ENCODE measurements at regions not wholly inside any gene's neighbourhood (a gene's known extent, or its start where the extent isn't known, plus 50 kb on each side); places are given as distances from the start of the nearest gene placed in this dataset.

DNA sequence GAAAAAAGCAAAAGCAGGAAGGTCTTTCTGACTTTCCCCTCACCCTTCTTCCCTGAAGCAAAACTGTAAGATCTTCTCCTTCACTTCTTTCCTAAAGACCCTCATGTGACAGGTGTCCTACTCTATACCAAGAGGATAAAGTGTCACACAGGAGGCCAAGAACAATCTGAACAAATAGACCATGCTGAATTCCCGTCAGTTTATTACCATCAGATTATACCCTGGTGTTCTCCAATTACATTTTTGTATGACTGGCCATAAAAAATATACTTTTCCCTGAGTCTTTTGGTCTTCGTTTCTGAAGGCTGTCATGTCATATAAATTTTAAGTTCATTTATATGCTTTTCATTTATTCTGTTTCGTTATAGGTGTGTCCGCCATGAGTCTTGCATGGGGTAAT, 371.4 kb upstream of the CNTN4 start:
- no peak overlapping the region for H3K4me3 Mint-ChIP-seq
- H3K4me1 Mint-ChIP-seq = no peaks in the 10 kb centered on the region
- peaks cover 4% of the 10 kb centered on the region for H3K27me3 Mint-ChIP-seq (ENCODE audit: low read depth)
- H3K27ac Mint-ChIP-seq (ENCODE audit: unreplicated experiment) = no peak overlapping the region
- H3K36me3 Mint-ChIP-seq (ENCODE audit: low read depth) = no peaks in the 10 kb centered on the region
- no peak for DNase-seq (ENCODE audit: low read depth, low spot score)
- H3K9me3 Mint-ChIP-seq = peaks cover 7% of the 10 kb centered on the region
- TF ChIP-seq, protein P1, sequence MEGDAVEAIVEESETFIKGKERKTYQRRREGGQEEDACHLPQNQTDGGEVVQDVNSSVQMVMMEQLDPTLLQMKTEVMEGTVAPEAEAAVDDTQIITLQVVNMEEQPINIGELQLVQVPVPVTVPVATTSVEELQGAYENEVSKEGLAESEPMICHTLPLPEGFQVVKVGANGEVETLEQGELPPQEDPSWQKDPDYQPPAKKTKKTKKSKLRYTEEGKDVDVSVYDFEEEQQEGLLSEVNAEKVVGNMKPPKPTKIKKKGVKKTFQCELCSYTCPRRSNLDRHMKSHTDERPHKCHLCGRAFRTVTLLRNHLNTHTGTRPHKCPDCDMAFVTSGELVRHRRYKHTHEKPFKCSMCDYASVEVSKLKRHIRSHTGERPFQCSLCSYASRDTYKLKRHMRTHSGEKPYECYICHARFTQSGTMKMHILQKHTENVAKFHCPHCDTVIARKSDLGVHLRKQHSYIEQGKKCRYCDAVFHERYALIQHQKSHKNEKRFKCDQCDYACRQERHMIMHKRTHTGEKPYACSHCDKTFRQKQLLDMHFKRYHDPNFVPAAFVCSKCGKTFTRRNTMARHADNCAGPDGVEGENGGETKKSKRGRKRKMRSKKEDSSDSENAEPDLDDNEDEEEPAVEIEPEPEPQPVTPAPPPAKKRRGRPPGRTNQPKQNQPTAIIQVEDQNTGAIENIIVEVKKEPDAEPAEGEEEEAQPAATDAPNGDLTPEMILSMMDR (conservative IDR thresholded peaks at IDR 0.05) = no peak

DNA sequence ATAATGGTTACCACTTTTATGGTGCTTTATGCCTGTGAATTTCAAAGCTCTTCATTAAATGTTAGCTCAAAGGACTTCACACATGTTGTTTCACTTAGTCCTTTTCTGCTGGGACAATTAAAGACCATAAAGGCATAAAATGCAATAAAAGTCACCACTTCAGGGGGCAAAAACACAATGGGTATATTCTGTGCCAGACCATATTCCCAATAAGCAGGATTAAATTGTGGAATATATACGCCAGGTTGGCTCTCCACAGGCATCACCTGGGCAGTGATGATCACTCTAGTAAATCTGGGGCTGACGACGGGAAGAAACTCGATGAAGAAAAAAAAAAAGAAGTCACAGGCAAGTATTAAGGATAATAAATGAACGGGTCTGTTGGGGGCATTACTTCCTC, 370.2 kb upstream of the CNTN4 start:
- Mint-ChIP-seq H3K4me3 (no peak overlapping the region), H3K27ac (ENCODE audit: unreplicated experiment) (no peak overlapping the region), H3K4me1 (no peaks in the 10 kb centered on the region), H3K9me3 (peaks cover 4% of the 10 kb centered on the region), H3K36me3 (ENCODE audit: low read depth) (no peaks in the 10 kb centered on the region), H3K27me3 (ENCODE audit: low read depth) (peaks cover 4% of the 10 kb centered on the region)
- DNase-seq (ENCODE audit: low read depth, low spot score) = no peak
- TF ChIP-seq, protein P1 (conservative IDR thresholded peaks at IDR 0.05) = no peak

DNA sequence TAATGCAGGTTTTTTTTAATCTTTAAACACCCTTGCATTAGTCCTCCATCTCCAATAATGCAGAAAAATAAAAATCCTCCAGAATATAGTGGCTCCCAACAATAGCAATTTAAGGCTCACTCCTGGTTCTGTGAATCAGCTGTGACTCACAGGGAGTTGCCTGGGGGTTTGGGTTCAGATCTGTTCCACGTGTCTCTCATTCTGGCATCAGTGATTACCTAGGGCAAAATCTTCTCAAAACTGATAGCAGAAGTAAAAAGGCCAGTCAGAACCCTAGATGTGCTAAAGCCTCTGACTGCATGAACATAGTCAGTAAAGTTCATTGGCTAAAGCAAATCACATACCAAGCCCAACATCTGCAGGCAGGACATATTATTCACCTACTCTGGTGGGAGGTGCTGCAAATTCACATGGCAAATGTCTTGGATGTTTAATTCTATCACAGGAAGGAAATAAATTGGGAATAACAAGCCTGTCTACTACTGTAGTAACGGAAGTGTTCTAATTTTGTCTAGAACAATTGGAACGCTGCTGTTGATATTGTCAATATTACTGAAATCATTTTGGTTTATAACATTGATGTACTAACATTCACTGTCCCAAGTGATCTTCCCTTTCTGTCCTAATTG, 364.1 kb upstream of the CNTN4 start:
- Mint-ChIP-seq H3K4me1 (no peaks in the 10 kb centered on the region), H3K9me3 (peaks cover 10% of the 10 kb centered on the region), H3K36me3 (ENCODE audit: low read depth) (no peaks in the 10 kb centered on the region), H3K27ac (ENCODE audit: unreplicated experiment) (no peak overlapping the region), H3K4me3 (no peak overlapping the region), H3K27me3 (ENCODE audit: low read depth) (peaks cover 4% of the 10 kb centered on the region)
- DNase-seq (ENCODE audit: low read depth, low spot score) = no peak
- TF ChIP-seq, protein P1 (conservative IDR thresholded peaks at IDR 0.05) = no peak

DNA sequence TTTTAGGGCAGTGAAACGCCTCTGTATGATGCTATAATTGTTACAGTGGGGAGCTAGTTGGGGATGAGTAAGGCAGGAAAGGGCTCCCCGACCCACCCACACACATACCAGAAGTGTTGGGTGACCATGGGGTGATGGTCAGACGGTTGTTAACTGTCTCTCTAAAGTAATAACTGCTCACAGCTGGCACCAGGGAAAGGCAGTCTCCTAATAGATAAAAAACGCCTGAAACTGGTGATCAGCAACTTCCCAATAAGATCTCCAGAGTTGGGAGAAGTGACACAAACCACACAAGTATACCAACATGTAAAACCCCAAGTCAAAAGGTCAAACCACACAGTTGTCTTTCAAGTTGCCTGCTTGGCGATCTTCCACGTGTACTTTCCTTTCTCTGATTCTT, 346.5 kb upstream of the CNTN4 start:
- Mint-ChIP-seq H3K36me3 (ENCODE audit: low read depth) (no peaks in the 10 kb centered on the region), H3K27ac (ENCODE audit: unreplicated experiment) (no peak overlapping the region), H3K4me1 (no peaks in the 10 kb centered on the region), H3K27me3 (ENCODE audit: low read depth) (no peaks in the 10 kb centered on the region), H3K9me3 (peaks cover 10% of the 10 kb centered on the region), H3K4me3 (no peak overlapping the region)
- no peak for DNase-seq (ENCODE audit: low read depth, low spot score)
- TF ChIP-seq, protein P1 (conservative IDR thresholded peaks at IDR 0.05) = no peak

DNA sequence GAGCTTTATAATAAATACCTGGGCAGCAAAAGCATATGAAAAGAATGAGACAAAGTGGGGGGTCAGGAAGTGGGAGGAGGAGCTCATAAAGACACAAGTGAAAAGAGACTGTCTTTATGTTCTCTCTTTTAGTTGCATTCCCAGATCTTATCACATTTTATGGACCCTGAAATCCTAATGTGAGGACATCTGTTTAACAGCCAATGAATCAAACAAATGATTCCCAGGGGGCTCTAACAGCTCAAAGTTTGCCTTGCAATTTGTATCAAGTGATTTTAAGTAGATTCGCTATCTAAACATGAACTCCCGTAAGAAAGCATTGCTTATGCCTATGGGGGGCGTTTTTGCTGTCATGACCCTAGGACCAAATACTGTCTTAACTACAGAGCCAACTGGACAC, 332.3 kb upstream of the CNTN4 start:
- H3K9me3 Mint-ChIP-seq = no peaks in the 10 kb centered on the region

More for the DNA sequence above, 332.3 kb upstream of the CNTN4 start:
- no peaks in the 10 kb centered on the region for H3K27me3 Mint-ChIP-seq (ENCODE audit: low read depth)
- peaks cover 5% of the 10 kb centered on the region for H3K4me1 Mint-ChIP-seq
- no peak for DNase-seq (ENCODE audit: low read depth, low spot score)
- H3K36me3 Mint-ChIP-seq (ENCODE audit: low read depth) = no peaks in the 10 kb centered on the region
- no peak overlapping the region for H3K4me3 Mint-ChIP-seq
- TF ChIP-seq, protein P1 (conservative IDR thresholded peaks at IDR 0.05) = no peak
- no peak overlapping the region for H3K27ac Mint-ChIP-seq (ENCODE audit: unreplicated experiment)

All from neural crest cell (in vitro differentiated cells).